ENCODE measurements at regions not wholly inside any gene's neighbourhood (a gene's known extent, or its start where the extent isn't known, plus 50 kb on each side); places are given as distances from the start of the nearest gene placed in this dataset.

GRCh38 chr10:83302623-83303022, 836.7 kb upstream of the GHITM start:
- no peak overlapping the region for H3K4me3 ChIP-seq (ENCODE audit: low read depth, low read length)
- no peak for DNase-seq (ENCODE audit: low read depth)
- no peak for TF ChIP-seq CTCF (IDR thresholded peaks at IDR 0.05; ENCODE audit: control insufficient read depth, extremely low read depth, insufficient read depth)

- DNase-seq (ENCODE audit: low read depth), result peak; percentile 49
- no peak for TF ChIP-seq CTCF (IDR thresholded peaks at IDR 0.05; ENCODE audit: control insufficient read depth, extremely low read depth, insufficient read depth)
- no peak overlapping the region for H3K4me3 ChIP-seq (ENCODE audit: low read depth, low read length)
These were observed 828.6 kb upstream of the GHITM start for GRCh38 chr10:83310688-83311087.

- no peak for TF ChIP-seq CTCF (IDR thresholded peaks at IDR 0.05; ENCODE audit: control insufficient read depth, extremely low read depth, insufficient read depth)
These were observed 826.7 kb upstream of the GHITM start for GRCh38 chr10:83312570-83312969.

GRCh38 chr10:83332690-83333089, 806.6 kb upstream of the GHITM start:
- TF ChIP-seq CTCF (IDR thresholded peaks at IDR 0.05; ENCODE audit: control insufficient read depth, extremely low read depth, insufficient read depth), result no peak
- no peak overlapping the region for H3K4me3 ChIP-seq (ENCODE audit: low read depth, low read length)
- no peak for DNase-seq (ENCODE audit: low read depth)

More at GRCh38 chr10:83312570-83312969, 826.7 kb upstream of the GHITM start:
- no peak overlapping the region for H3K4me3 ChIP-seq (ENCODE audit: low read depth, low read length)
- no peak for DNase-seq (ENCODE audit: low read depth)

GRCh38 chr10:83333566-83333965, 805.7 kb upstream of the GHITM start:
- H3K4me3 ChIP-seq (ENCODE audit: low read depth, low read length), result no peak overlapping the region
- no peak for DNase-seq (ENCODE audit: low read depth)
- no peak for TF ChIP-seq CTCF (IDR thresholded peaks at IDR 0.05; ENCODE audit: control insufficient read depth, extremely low read depth, insufficient read depth)

GRCh38 chr10:83343676-83344075, 795.6 kb upstream of the GHITM start:
- TF ChIP-seq CTCF (IDR thresholded peaks at IDR 0.05; ENCODE audit: control insufficient read depth, extremely low read depth, insufficient read depth), result no peak
- H3K4me3 ChIP-seq (ENCODE audit: low read depth, low read length), result no peak overlapping the region
- DNase-seq (ENCODE audit: low read depth), result no peak

GRCh38 chr10:83346266-83346910, 792.9 kb upstream of the GHITM start:
- no peak for DNase-seq (ENCODE audit: low read depth)
- no peak overlapping the region for H3K4me3 ChIP-seq (ENCODE audit: low read depth, low read length)

More at GRCh38 chr10:83346266-83346910, 792.9 kb upstream of the GHITM start:
- no peak for TF ChIP-seq CTCF (IDR thresholded peaks at IDR 0.05; ENCODE audit: control insufficient read depth, extremely low read depth, insufficient read depth)
